HG03457 (cell line): ENCODE measurements at regions not wholly inside any gene's neighbourhood (a gene's known extent, or its start where the extent isn't known, plus 50 kb on each side); places are given as distances from the start of the nearest gene placed in this dataset.
"Not testable (repeated sequence)": the region's sequence is repeated elsewhere in the genome, so short reads cannot be mapped to it uniquely, and the experiment has no call there.

Source experiments
- ATAC-seq: cut with Tn5 transposase; IDR thresholded peaks from one replicate; pipeline ENCODE4 v1.9.1; 2021; ENCODE audit warnings: moderate number of reproducible peaks; ENCODE audit not compliant: unreplicated experiment

DNA sequence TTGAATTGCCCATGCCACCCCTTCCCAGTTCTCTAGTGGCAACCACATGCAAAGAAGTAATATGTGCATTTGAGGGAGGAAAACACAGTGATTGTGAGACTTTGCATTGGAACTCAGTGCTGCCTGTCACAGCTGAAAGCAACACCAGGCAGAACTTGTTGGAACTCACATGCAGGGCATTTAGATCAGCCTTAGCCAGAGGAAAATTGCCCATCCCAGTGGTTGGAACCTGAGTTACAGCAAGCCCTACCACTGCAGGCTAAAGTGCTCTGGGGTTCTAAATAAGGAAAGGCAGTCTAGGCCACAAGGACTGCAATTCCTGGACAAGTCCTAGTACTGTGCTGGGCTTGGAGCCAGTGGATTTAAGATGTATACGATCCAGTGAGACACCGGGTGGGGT, 245.3 kb upstream of the UFL1 start:
- no peak for ATAC-seq

DNA sequence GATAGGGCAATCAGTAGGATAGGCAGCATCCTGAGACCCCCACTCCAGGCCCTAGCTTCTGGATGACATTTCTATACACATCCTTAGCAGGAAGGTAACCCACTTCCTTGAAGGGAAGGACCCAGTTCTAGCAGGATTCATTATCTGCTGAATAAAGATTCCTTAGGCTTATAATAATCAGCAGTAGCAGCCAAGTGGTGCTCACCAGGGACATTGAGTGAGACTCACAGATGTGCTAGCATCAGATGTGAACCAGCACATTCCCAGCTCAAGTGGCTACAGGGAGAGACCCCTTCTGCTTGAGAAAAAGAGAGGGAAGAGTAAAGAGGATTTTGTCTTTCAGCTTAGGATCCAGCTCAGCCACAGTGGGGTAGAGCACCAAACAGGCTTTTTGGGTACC, 244.8 kb upstream of the UFL1 start:
- ATAC-seq: no peak

DNA sequence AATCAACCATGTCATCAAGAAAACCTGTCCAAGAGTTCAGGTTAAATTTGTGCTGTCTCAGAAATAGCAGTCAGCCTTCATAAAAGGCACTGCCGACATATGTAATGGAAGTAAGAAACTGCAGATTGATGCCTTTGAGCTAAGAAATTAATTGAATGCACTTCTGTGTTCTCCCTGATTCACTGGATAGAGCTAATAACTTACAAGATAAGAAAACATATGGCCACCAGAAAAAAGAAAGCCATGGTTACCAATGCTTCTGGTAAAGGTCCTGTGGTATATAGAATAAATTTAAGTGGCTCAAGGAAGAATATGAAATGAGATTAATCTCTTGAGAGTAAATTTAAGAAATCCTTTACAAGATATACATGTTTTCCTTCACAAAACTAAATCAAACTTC, 242.5 kb upstream of the UFL1 start:
- ATAC-seq: no peak

DNA sequence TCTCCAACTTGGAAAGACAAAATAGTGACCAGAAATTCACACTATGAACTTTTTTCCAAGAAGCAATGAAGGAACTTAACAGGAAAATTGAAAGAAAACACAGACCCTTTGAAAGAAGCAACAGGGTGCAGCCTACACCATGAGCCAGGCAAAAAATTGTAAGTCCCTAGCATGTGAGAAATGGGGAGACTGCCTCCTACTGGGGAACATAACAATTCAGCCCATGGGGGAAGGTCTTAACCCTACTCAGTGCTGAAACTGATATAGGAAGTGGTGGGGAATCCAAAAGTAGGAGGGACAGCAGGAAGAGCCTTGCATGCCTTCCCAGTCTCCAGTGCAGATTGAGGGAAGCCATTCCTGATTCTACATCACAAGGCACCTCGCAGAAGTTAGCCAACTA, 235.1 kb upstream of the UFL1 start:
- no peak for ATAC-seq

DNA sequence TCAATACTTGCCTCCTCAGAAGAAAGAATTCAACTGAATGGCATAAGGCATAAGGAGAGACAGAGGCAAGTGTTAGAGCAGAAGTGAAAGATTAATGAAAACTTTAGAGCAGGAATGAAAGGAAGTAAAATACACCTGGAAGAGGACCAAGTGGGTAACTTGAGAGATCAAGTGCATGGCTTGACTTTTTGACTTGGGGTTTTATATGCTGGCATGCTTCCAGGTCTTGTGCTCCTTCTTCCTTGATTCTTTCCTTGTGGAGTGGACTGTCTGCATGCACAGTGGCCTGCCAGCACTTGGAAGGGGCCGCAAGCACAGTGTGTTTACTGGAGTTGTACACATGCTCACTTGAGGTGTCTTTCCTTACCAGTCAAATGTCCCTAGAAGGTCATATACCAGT, 222.1 kb upstream of the UFL1 start:
- no peak for ATAC-seq

DNA sequence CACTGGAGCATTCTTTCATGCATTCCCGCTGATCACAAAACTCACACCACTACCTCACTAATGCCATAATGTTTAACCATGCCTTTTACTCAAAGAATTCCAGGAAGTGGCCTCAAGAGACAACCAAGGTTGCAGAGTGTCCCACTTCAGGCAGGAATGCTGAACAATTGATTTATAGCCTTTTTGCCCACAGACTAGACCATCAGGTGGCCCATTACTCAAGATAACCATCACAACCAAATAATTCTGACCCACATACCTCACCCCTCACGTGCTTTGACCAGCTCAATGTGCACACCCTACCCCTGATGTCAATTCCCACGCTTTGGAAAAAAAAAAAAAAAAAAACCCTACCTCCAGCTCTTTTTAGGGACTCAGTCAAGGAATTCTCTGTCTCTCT, 220.6 kb upstream of the UFL1 start:
- ATAC-seq: no peak

DNA sequence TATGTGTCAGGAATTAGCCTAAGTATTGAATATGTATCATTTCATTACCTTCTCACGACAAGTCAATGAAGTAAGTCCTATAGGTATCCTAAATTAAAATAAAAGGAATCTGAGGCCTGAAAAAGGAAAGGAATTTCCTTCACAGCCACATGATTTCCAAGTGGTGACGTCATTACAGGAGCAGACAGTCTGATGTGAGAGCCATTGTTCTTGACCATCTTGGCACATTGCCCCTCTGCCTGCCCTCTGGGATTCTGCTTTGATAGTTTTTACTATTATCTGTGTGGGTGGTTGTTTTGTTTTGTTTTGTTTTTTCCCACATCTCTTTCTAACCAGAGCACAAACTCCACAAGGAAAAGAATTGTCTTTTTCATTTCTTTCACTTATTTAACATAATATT, 219.8 kb upstream of the UFL1 start:
- no peak for ATAC-seq

DNA sequence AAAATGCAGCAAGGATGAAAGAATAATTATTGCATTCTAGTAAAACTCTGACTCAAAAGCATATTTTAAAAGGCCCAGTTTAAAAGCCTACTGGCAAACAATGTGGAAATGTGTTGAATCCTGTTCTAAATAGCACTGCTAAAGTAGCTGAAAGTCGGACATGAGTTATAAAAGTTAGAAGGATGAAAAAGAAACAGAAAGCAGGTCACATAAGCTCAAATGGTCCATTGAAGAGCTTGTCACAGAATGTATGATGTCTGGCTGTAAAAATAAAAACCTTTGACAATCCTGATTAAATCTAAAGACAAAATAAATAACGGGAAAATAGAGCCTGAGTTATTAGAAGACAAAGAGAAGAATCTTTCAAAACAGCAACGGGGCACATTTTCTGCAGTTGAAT, 218.6 kb upstream of the UFL1 start:
- no peak for ATAC-seq

DNA sequence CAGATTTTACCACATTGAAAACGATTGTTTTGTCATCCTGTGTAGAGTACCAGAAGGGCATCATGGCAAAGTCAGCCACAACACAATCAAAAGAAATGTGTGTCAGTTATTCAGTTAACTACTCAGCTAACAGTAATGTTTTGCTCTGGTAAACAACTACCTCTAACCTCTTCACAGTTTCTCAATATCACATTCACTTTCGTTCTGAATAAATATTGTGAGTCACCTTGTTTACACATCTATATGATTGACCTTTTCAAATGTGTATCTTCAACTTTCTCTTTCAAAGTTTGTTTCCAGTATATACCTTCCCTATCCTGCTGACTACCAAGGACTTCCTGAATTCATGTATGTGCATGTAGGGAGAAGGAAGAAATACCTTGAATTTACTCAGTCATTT, 216.6 kb upstream of the UFL1 start:
- peak; percentile 85 for ATAC-seq

DNA sequence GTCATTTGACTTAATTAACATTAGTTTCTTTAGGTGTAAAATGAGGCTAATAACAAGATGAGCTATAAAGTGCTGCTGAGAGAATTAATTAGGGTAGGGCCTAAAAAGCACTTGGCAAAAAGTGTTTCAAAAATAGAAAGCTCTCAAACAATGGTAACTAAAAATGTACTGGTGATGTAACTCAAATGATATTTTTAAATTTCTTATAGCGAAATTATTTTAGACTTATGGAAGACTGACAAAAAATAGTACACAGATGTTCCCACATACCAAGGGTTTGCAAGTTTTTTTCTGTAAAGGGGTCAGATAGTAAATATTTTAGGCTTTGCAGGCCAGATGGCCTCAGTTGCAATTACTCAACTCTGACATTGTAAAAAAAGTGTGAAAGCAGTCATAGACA, 190.7 kb upstream of the UFL1 start:
- no peak for ATAC-seq

DNA sequence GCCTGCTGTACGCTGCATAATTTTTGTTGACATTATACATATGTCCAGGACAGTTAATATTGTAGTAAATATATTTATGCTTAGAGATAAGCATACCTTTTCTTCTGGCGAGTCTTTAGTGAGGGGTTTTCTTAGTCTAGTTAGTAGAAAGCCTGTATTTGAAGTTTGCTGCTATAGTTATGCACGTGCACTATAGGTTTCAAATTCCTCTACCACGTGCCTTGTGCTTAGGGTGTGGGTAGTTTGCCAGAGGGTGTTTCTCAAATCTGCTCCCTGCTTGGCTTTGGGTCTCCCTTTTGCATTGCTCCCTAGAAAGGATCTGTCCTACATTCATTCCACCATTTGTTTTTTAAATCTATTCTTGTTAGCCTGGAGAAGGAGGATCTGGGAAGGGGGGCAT, 181.4 kb upstream of the UFL1 start:
- no peak for ATAC-seq

DNA sequence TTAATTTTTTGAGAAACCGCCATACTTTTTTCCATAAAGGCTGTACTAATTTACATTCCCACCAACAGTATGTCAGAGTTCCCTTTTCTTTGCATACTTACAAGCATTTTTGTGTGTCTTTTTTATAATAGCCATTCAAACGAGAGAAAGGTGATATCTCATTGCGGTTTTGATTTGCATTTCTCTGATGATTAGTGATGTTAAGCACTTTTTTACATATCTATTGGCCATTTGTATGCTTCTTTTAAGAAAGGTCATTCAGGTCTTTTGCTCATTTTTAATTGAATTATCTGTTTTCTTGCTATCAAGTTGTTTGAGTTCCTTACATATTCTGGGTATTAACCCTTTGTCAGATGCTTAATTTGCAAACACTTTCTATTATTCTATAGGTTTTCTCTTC, 176.1 kb upstream of the UFL1 start:
- no peak for ATAC-seq

DNA sequence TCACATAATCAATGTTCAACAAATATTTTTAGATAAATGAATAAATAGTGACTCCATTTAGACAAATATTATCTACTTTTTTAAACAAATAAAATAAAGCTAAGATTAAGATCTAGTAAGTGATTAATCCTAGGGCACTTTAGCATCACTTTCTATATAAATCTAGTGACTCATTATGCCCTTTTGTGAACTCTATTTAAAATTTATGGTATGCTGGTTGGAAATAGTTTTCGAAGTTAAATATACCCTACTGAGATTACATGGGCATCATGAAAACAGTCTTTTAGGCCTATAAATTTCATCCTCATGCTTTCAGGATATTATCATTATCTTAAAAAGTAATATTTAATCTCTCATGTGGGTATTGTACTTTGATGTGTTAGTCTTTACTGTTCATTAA, 140.4 kb upstream of the UFL1 start:
- no peak for ATAC-seq

DNA sequence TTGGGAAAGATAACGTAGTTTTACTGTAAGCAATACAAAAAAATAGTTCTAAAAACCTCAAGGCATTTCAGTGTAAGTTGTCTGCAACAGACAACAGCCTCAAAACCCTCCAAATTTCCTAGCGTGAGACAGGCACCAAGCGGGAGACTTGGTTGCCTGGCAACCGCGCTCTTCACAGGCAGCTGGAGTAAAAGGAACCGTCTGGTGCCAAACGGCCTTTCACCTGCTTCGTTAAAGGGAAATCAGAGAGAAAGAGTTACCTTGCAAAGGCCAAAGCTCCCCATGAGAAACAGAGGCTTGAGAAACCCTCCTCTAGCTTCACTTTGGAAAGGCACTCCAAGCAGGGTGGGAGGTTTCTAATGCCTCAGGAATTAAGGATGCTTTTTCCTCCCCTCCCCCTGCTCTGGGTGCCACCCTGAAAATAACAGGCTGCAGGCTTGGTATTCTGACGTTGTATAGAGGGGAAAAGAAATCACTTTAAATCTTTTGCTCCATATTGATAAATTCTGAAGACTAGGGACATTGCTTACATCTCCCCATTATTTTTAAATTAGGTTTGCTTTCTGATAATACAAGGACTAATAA, 129.7 kb upstream of the UFL1 start:
- no peak for ATAC-seq

DNA sequence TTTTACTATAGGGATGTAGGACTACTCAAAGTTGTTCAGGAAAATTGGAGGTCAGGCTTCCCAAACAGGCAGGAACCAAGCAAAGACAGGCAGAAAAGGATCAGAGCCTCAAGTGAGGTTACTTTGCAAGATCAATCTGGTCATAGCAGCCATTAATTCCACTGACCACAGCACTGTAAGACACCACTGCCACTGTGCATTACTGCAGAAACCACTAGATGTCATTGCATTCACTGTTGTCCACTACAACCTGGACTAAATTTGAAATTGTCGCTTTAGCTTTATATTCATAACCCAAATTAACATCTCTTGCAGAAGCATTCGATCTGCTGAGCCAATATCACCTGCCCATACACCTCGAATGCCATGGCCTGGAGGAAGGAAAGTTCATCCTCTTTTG, 126.9 kb upstream of the UFL1 start:
- ATAC-seq: no peak

DNA sequence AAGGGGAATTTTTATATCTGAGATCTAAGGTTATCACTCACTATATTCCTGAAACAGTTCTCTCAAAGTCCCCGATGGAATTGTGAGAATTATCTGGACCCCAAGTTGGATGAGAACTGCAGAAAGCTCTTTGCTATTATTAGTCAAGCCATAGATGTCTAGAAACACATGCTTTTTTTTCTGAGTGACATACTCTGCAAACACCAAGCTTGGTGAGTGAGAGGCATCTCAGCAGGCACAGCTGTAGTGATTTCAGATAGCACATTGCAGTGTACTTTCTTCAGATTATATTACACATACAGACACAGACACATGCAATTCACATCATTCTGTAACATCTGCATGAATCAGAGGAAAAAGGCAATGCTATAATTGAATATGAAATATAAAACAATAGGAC, 111.1 kb upstream of the UFL1 start:
- no peak for ATAC-seq

DNA sequence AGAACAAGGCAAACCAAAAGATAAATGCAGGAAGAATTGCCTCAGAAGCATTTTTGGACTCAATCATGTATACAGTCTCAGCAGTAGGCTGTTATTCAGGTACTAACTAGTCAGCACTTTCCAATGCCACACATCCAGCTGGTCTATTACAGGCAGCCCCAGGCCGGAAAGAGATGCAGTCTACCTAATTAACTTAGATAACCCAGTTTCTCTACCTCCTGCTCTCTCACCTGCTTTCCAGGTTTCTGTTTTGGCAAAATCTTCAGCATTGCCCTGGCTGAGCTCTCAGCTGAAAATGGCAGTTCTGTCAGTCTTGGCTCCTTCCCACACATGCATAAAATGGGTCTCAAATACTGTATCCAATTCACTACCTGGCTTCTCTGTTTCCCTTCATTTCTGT, 101.3 kb upstream of the UFL1 start:
- no peak for ATAC-seq

DNA sequence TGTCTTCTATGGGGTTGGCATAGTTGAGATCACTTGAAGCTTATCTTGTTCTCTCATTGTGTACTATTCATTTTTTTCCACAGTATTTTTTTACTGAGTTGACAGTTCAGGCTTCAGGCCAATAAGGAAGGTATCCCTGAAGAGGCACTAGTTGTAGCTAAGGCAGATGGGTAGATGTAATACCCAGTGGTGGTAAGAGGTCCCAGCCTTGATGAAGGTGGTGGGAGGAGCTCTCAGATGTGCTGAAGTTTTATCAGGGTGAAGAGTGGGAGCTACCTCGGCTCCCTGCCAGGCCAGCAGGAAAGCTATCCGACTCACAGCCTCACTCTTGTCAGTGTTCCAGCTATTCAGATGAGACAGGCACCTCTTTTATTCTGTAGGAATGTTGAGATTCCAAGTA, 87.7 kb upstream of the UFL1 start:
- ATAC-seq: no peak

DNA sequence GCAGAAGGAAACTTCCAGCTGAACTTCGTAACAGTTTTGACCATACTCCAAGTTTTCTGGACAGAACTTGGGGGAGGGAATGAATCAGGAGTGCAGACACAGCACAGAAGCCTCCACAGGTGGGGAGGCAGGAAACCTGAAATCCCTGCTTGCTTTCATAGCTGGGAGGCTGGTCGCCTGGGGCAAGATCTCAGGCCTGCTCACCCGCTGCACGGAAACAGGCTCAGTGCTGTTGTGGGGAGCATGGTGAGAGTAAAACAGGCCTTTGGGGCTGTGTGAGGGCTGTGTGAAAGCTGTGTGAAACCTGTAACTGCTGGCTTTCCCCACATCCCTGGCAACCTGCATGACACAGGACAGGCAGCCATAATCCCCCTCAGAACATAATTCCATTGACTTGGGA, 85.2 kb upstream of the UFL1 start:
- ATAC-seq: no peak

DNA sequence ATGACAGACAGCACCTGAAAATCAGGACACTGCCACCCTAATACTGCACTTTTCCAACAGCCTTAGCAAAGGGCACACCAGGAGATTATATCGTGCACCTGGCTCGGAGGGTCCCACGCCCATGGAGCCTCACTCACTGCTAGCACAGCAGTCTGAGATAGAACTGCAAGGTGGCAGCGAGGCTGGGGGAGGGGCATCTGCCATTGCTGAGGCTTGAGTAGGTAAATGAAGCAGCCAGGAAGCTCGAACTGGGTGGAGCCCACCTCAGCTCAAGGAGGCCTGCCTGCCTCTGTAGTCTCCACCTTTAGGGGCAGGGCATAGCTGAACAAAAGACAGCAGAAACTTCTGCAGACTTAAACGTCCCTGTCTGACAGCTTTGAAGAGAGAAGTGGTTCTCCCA, 84.4 kb upstream of the UFL1 start:
- not testable (repeated sequence) for ATAC-seq

DNA sequence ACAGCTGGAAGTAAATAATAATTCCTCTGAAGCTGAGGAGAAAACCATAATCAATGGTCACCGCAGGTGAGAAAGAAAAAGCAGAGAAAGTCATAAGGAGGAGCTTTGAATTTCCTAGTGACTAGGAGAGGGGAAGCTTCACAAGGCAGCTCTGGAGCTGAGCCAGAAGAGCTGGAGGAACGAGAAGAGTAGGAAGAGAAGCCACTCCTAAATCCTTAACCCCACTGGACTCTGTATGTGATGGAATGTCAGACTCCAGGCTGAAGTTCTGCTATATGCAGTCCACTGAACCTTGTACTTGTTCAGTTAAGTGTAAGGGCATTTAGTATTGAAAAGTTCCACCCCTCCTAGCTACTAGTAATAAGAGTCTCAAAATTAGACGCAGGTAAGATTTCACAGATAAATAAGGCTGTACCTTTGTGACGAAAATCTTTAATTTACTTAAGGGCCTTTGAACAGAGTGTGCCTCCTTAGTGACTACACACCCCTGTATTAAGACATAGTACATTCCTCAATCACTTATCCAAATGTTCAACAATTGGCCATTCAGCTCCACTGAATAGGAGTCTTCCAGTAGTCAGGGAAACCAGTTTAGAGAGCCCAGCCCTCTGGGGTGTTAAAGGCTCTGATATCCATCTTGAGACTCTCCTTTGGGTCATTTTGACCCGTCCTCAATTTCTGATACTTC, 71.4 kb upstream of the UFL1 start:
- no peak for ATAC-seq

DNA sequence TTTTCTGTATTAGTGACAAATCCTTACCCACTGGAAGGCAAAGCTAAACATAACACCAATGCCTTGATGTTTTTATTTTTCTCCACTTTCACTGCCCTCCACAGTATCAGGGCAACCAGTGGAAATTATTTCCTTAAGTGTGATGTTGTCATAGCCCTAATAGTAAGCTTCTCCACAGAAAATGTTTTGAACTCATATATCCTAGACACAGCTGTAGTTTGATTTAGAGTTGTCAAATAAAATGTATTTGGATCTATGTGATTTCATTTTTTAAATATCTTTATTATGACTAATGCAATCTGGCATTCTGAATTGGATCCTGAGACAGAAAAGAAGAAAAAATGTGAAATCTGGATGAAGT, 70.9 kb upstream of the UFL1 start:
- ATAC-seq: no peak

DNA sequence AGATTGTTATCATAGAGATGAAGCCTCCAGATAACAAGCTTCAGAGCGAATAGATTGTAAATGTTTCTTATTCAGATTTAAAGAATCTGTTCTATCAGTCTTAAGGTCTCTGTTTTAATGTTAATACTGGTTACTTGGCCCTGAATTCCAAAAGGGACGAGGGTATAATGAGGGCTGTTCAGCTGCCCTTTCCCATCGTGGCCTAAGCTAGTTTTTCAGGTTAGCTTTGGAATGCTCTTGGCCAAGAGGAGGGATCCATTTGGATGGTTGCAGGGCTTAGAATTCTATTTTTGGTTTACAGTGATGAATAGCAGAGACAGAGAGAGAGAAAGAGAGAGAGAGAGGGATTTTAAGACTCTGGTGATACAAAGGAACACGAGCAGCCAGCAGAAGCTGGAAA, 62.8 kb upstream of the UFL1 start:
- ATAC-seq: no peak
